ENCODE measurements at regions not wholly inside any gene's neighbourhood (a gene's known extent, or its start where the extent isn't known, plus 50 kb on each side); places are given as distances from the start of the nearest gene placed in this dataset.

DNA sequence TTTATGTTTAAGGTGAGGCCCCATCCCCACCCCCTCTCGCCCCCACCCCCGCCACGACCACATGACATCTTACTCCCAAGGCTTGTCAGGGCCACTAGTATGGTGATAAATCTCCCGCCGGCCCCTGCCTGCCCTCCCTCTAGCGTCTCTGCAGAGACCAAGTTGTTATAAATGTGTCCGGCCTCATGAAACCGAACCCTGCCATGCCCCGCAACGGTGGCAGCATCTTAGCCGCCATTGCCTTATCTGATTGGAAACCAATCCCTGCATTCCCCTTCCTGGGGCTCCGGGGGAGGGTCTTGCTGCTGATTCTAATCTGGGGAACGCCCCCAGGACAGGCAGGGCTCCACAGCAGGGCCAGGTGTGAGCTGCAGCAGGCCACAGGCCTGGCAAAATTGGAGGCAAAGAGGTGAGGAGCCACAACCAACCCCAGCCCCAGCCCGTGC is 352.4 kb downstream of the C16orf95 start:
- TF ChIP-seq, protein P1, sequence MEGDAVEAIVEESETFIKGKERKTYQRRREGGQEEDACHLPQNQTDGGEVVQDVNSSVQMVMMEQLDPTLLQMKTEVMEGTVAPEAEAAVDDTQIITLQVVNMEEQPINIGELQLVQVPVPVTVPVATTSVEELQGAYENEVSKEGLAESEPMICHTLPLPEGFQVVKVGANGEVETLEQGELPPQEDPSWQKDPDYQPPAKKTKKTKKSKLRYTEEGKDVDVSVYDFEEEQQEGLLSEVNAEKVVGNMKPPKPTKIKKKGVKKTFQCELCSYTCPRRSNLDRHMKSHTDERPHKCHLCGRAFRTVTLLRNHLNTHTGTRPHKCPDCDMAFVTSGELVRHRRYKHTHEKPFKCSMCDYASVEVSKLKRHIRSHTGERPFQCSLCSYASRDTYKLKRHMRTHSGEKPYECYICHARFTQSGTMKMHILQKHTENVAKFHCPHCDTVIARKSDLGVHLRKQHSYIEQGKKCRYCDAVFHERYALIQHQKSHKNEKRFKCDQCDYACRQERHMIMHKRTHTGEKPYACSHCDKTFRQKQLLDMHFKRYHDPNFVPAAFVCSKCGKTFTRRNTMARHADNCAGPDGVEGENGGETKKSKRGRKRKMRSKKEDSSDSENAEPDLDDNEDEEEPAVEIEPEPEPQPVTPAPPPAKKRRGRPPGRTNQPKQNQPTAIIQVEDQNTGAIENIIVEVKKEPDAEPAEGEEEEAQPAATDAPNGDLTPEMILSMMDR (IDR thresholded peaks at IDR 0.05), result no peak
- TF ChIP-seq POLR2A (IDR thresholded peaks at IDR 0.05), result no peak
- TF ChIP-seq EP300 (IDR thresholded peaks at IDR 0.05), result no peak

Measured in ovary (tissue), 3 donors.